Vagina (tissue), 2 donors: ENCODE measurements at regions not wholly inside any gene's neighbourhood (a gene's known extent, or its start where the extent isn't known, plus 50 kb on each side); places are given as distances from the start of the nearest gene placed in this dataset.
"Not testable (repeated sequence)": the region's sequence is repeated elsewhere in the genome, so short reads cannot be mapped to it uniquely, and the experiment has no call there.

ENCODE experiments used
- DNase-seq, 2 donors: peaks; one replicate each; pipeline ENCODE4 v3.0.0-alpha.2; 2017; ENCODE audit errors: extremely low spot score in 2 of 2
- H3K27ac ChIP-seq: fragments of 200-600 bp; sonication (generic); one replicate; pipeline ENCODE4 v1.5.1; 2019
- H3K27me3 ChIP-seq: fragments of 200-600 bp; sonication (generic); one replicate; pipeline ENCODE4 v1.5.1; 2019
- H3K36me3 ChIP-seq, 2 donors: fragments of 200-600 bp; sonication (generic); one replicate each; pipeline ENCODE4 v1.5.1; 2017 to 2019
- H3K4me1 ChIP-seq: fragments of 200-600 bp; sonication (generic); one replicate; pipeline ENCODE4 v1.5.1; 2019
- H3K4me3 ChIP-seq, 2 donors: fragments of 200-600 bp; sonication (generic); 1 replicate in 1 of 2; 2 replicates in 1 of 2; pipeline ENCODE4 v1.5.1; 2016 to 2019
- H3K9me3 ChIP-seq: fragments of 200-600 bp; sonication (generic); one replicate; pipeline ENCODE4 v1.5.1; 2019
- CTCF ChIP-seq, 3 experiments: fragments of 450-650 bp in 2 of 3; fragments of 200-600 bp in 1 of 3; sonication (generic) in 1 of 3; IDR thresholded peaks; one replicate each; pipeline ENCODE4 v1.5.1; 2017 to 2019; ENCODE audit warnings: antibody characterized with exemption in 3 of 3, mild to moderate bottlenecking in 2 of 3, moderate library complexity in 2 of 3
- POLR2A ChIP-seq, 2 donors: fragments of 450-650 bp; IDR thresholded peaks; one replicate each; pipeline ENCODE4 v1.6.1; 2017; ENCODE audit warnings: antibody characterized with exemption in 2 of 2, mild to moderate bottlenecking in 2 of 2, moderate library complexity in 2 of 2
- POLR2AphosphoS5 ChIP-seq, 2 donors: sonication (generic); formaldehyde crosslinking; IDR thresholded peaks; one replicate each; pipeline ENCODE4 v1.9.0; 2017; ENCODE audit warnings: antibody characterized with exemption in 2 of 2, mild to moderate bottlenecking in 2 of 2, low read depth in 1 of 2; ENCODE audit not compliant: insufficient read depth in 1 of 2
- intact Hi-C: fragments of 100-400 bp; cut with DNase I; formaldehyde crosslinking; loops from one replicate; pipeline ENCODE4 v1.15.1; 2023

GRCh38 chr21:31819692-31820091 is 53.1 kb upstream of the HUNK start:
- H3K36me3 ChIP-seq, DNase-seq, H3K27me3 ChIP-seq, H3K9me3 ChIP-seq, H3K4me3 ChIP-seq, H3K4me1 ChIP-seq, H3K27ac ChIP-seq, intact Hi-C loops: not testable (repeated sequence)

- intact Hi-C loops, H3K27me3 ChIP-seq, H3K4me1 ChIP-seq, H3K36me3 ChIP-seq, H3K4me3 ChIP-seq, DNase-seq, H3K27ac ChIP-seq, H3K9me3 ChIP-seq: not testable (repeated sequence)
Measured at GRCh38 chr21:31814356-31814755, 58.5 kb upstream of the HUNK start.

DNA sequence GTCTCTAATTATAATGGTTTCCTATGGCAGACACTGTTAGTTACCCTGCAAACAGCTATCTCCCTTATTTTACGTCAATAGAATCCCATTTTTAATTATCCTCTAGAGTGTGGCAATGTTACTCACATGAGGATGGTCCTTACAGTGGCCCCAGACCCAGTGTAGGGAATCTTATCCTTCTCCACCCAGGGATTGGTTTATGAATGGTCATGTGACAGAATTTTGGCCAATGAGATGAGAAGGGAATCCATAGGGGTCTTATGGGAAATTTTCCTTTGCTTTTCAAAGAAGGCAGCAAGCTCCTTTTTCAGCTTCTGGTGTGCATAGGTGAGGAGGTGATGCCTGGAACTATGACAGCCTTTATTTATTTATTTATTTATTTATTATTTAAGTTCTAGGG is 59.0 kb upstream of the HUNK start:
- H3K4me3 ChIP-seq = no peak overlapping the region
- no peaks in the 10 kb centered on the region for H3K9me3 ChIP-seq
- H3K27me3 ChIP-seq = no peaks in the 10 kb centered on the region
- intact Hi-C loops = no loop called here
- DNase-seq = no peak
- no peaks in the 10 kb centered on the region for H3K36me3 ChIP-seq
- TF ChIP-seq POLR2AphosphoS5 (IDR thresholded peaks at IDR 0.05; ENCODE audit: insufficient read depth in 1 of 2, low read depth in 1 of 2) (no peak), POLR2A (IDR thresholded peaks at IDR 0.05) (no peak), CTCF (IDR thresholded peaks at IDR 0.05) (no peak)
- no peaks in the 10 kb centered on the region for H3K4me1 ChIP-seq
- H3K27ac ChIP-seq = no peak overlapping the region

DNA sequence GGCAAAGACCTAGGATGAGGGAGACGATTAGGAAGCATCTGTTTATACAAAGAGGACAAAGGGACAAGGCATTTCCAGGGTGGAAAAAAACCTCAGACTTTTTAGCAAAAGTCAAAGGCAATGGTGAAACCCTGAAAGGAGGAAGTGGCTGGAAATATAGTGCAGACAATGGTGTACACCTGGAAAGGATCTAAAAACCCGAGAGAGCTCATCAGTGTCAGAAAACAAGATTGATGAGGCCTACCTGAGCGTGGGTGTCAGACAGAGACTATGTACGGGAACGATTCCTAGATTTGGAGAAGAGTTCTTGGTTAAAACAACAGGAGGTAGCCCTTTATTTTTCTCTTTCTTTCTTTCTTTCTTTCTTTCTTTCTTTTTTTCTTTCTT is 68.8 kb upstream of the HUNK start:
- peak in 1 of 2 donors; percentile 5 for DNase-seq
- no peaks in the 10 kb centered on the region for H3K36me3 ChIP-seq
- H3K27me3 ChIP-seq = no peaks in the 10 kb centered on the region
- no peak overlapping the region for H3K4me3 ChIP-seq
- intact Hi-C loops = no loop called here
- TF ChIP-seq POLR2AphosphoS5 (IDR thresholded peaks at IDR 0.05; ENCODE audit: insufficient read depth in 1 of 2, low read depth in 1 of 2) (no peak), CTCF (IDR thresholded peaks at IDR 0.05) (no peak), POLR2A (IDR thresholded peaks at IDR 0.05) (no peak)
- H3K9me3 ChIP-seq = no peaks in the 10 kb centered on the region
- H3K4me1 ChIP-seq = no peaks in the 10 kb centered on the region
- no peak overlapping the region for H3K27ac ChIP-seq

- H3K27me3 ChIP-seq = no peaks in the 10 kb centered on the region
- intact Hi-C loops = no loop called here
- no peaks in the 10 kb centered on the region for H3K9me3 ChIP-seq
- no peaks in the 10 kb centered on the region for H3K4me1 ChIP-seq
- no peak overlapping the region for H3K4me3 ChIP-seq
- H3K27ac ChIP-seq = no peak overlapping the region
- DNase-seq = peak in 1 of 2 donors; percentile 5
- no peaks in the 10 kb centered on the region for H3K36me3 ChIP-seq
- TF ChIP-seq POLR2AphosphoS5 (IDR thresholded peaks at IDR 0.05; ENCODE audit: insufficient read depth in 1 of 2, low read depth in 1 of 2) (no peak), CTCF (IDR thresholded peaks at IDR 0.05) (no peak), POLR2A (IDR thresholded peaks at IDR 0.05) (no peak)
Measured at GRCh38 chr21:31803039-31804007, 69.5 kb upstream of the HUNK start.

- peak in 1 of 2 donors; percentile 8 for DNase-seq
- Histone ChIP-seq H3K9me3 (no peaks in the 10 kb centered on the region), H3K27ac (no peak overlapping the region), H3K27me3 (no peaks in the 10 kb centered on the region), H3K36me3 (no peaks in the 10 kb centered on the region), H3K4me3 (no peak overlapping the region), H3K4me1 (no peaks in the 10 kb centered on the region)
- intact Hi-C loops = no loop called here
- TF ChIP-seq POLR2A (IDR thresholded peaks at IDR 0.05) = no peak
- TF ChIP-seq POLR2AphosphoS5 (IDR thresholded peaks at IDR 0.05; ENCODE audit: insufficient read depth in 1 of 2, low read depth in 1 of 2) = no peak
- no peak for TF ChIP-seq CTCF (IDR thresholded peaks at IDR 0.05)
Measured at GRCh38 chr21:31802331-31802730, 70.4 kb upstream of the SCAF4 start.
